NT2/D1 (cell line): ENCODE measurements at regions not wholly inside any gene's neighbourhood (a gene's known extent, or its start where the extent isn't known, plus 50 kb on each side); places are given as distances from the start of the nearest gene placed in this dataset.

Experiments
- DNase-seq: peaks from one replicate; pipeline ENCODE4 v3.0.0-alpha.2; 2011; ENCODE audit warnings: low read depth, low spot score
- H3K27me3 ChIP-seq: 2 replicates; pipeline ENCODE4 v1.6.0; 2011; ENCODE audit warnings: mild to moderate bottlenecking; ENCODE audit not compliant: insufficient read length, insufficient read depth
- H3K36me3 ChIP-seq: 2 replicates; pipeline ENCODE4 v1.6.1; 2011; ENCODE audit warnings: mild to moderate bottlenecking, low read length, mixed read lengths; ENCODE audit not compliant: insufficient read depth, insufficient read length
- H3K4me1 ChIP-seq: 2 replicates; pipeline ENCODE4 v1.5.1; 2011; ENCODE audit not compliant: insufficient read depth, insufficient read length
- H3K4me3 ChIP-seq: 2 replicates; pipeline ENCODE4 v1.5.1; 2011; ENCODE audit warnings: low read depth; ENCODE audit not compliant: insufficient read length
- H3K9ac ChIP-seq: 2 replicates; pipeline ENCODE4 v1.6.0; 2011; ENCODE audit warnings: low read depth; ENCODE audit not compliant: insufficient read length
- H3K9me3 ChIP-seq: 2 replicates; pipeline ENCODE4 v1.5.1; 2011; ENCODE audit warnings: mild to moderate bottlenecking, low read length; ENCODE audit not compliant: insufficient read depth
- SUZ12 ChIP-seq: IDR thresholded peaks from 2 replicates; pipeline ENCODE4 v1.6.1; 2011; ENCODE audit not compliant: insufficient read length, insufficient read depth; ENCODE audit errors: extremely low read depth
- YY1 ChIP-seq: IDR thresholded peaks from 2 replicates; pipeline ENCODE4 v1.6.1; 2011; ENCODE audit not compliant: insufficient read length, insufficient read depth
- ZNF274 ChIP-seq: IDR thresholded peaks from 2 replicates; pipeline ENCODE4 v1.6.1; 2011; ENCODE audit warnings: mild to moderate bottlenecking, low read depth, low read length

GRCh38 chr2:114066186-114066747 lies 176.4 kb downstream of the ACTR3 start:
- Histone ChIP-seq H3K27me3 (peaks cover 13% of the 10 kb centered on the region), H3K9me3 (no peaks in the 10 kb centered on the region), H3K4me3 (no peak overlapping the region), H3K4me1 (no peaks in the 10 kb centered on the region), H3K36me3 (no peaks in the 10 kb centered on the region), H3K9ac (no peak overlapping the region)
- no peak for DNase-seq
- TF ChIP-seq YY1 (no peak), SUZ12 (no peak), ZNF274 (no peak)

GRCh38 chr2:114068438-114068837 lies 178.5 kb downstream of the ACTR3 start:
- DNase-seq = peak; percentile 13
- Histone ChIP-seq H3K36me3 (no peaks in the 10 kb centered on the region), H3K9ac (no peak overlapping the region), H3K9me3 (no peaks in the 10 kb centered on the region), H3K4me1 (no peaks in the 10 kb centered on the region), H3K4me3 (no peak overlapping the region), H3K27me3 (peaks cover 13% of the 10 kb centered on the region)
- TF ChIP-seq ZNF274 (no peak), SUZ12 (no peak), YY1 (no peak)

- Histone ChIP-seq H3K4me1 (no peaks in the 10 kb centered on the region), H3K27me3 (no peaks in the 10 kb centered on the region), H3K9me3 (no peaks in the 10 kb centered on the region), H3K4me3 (no peak overlapping the region), H3K36me3 (no peaks in the 10 kb centered on the region), H3K9ac (no peak overlapping the region)
- no peak for DNase-seq
- TF ChIP-seq SUZ12 (no peak), YY1 (no peak), ZNF274 (no peak)
These were observed 187.1 kb downstream of the ACTR3 start for GRCh38 chr2:114076961-114077360.

GRCh38 chr2:114079366-114080004 lies 189.6 kb downstream of the ACTR3 start:
- no peaks in the 10 kb centered on the region for H3K36me3 ChIP-seq
- H3K4me1 ChIP-seq = no peaks in the 10 kb centered on the region
- TF ChIP-seq SUZ12 (no peak), YY1 (no peak), ZNF274 (no peak)
- no peak overlapping the region for H3K9ac ChIP-seq
- no peak for DNase-seq
- H3K9me3 ChIP-seq = no peaks in the 10 kb centered on the region
- no peak overlapping the region for H3K4me3 ChIP-seq
- H3K27me3 ChIP-seq = no peaks in the 10 kb centered on the region

GRCh38 chr2:114082731-114083433 lies 193.0 kb downstream of the ACTR3 start:
- Histone ChIP-seq H3K36me3 (no peaks in the 10 kb centered on the region), H3K4me3 (no peak overlapping the region), H3K9ac (no peak overlapping the region), H3K9me3 (no peaks in the 10 kb centered on the region), H3K4me1 (no peaks in the 10 kb centered on the region), H3K27me3 (no peaks in the 10 kb centered on the region)
- no peak for DNase-seq
- TF ChIP-seq SUZ12 (no peak), YY1 (no peak), ZNF274 (no peak)

- H3K27me3 ChIP-seq = no peaks in the 10 kb centered on the region
- H3K4me1 ChIP-seq = no peaks in the 10 kb centered on the region
- TF ChIP-seq YY1 = no peak
- no peak for TF ChIP-seq ZNF274
- TF ChIP-seq SUZ12 = no peak
- no peak overlapping the region for H3K4me3 ChIP-seq
- H3K9me3 ChIP-seq = no peaks in the 10 kb centered on the region
- no peaks in the 10 kb centered on the region for H3K36me3 ChIP-seq
- DNase-seq = no peak
- no peak overlapping the region for H3K9ac ChIP-seq
These were observed 194.0 kb downstream of the ACTR3 start for GRCh38 chr2:114083717-114084387.

GRCh38 chr2:114085238-114085637 lies 195.3 kb downstream of the ACTR3 start:
- DNase-seq = no peak
- H3K27me3 ChIP-seq = no peaks in the 10 kb centered on the region

More at GRCh38 chr2:114085238-114085637, 195.3 kb downstream of the ACTR3 start:
- TF ChIP-seq ZNF274 (no peak), YY1 (no peak), SUZ12 (no peak)
- Histone ChIP-seq H3K9ac (no peak overlapping the region), H3K4me1 (no peaks in the 10 kb centered on the region), H3K9me3 (no peaks in the 10 kb centered on the region), H3K4me3 (no peak overlapping the region), H3K36me3 (no peaks in the 10 kb centered on the region)
